NCI-H2029 (cell line): ENCODE measurements at regions not wholly inside any gene's neighbourhood (a gene's known extent, or its start where the extent isn't known, plus 50 kb on each side); places are given as distances from the start of the nearest gene placed in this dataset.

Experiments used
- DNase-seq: peaks from one replicate; lab custom pipeline; 2025; lab: John Stamatoyannopoulos, UW

DNA sequence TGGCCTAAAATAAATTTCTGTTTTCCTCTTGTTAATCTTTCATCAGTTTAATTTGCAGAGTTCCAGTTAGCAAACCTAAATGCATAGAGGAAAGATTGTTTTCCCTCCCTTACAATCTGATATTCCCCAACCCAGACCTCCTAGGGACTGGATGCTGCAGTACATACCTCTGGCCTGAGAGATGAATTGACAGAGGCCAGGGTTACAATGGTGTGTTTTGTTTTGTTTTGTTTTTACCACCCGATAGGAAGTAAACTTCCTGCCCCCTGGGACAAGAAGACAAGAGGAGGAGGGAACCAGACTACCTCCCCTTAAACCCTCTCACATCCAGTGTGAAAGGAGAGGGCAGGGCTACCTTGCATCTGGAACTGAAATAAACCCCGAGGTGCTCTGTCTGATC lies 319.0 kb downstream of the LRFN2 start:
- no peak for DNase-seq

DNA sequence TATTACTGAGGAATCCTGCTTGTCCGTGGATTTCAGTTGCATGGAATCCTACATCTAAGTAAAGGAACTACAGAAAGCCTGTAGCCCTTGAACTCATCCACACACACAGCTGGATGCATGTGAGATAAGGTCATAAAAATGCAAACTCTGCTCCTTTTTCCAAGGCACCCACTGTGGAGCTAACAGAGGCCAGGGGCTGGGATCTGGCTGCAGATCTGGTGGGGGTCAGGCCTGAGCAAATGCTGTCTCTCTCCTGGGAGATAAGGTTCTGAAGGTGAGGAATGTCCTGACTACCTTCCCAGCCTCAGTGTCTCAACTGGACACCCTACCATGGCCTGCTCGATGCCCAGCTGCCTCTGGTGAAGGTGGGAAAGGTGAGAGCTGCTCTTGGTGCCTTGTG lies 321.5 kb downstream of the LRFN2 start:
- DNase-seq, result no peak

DNA sequence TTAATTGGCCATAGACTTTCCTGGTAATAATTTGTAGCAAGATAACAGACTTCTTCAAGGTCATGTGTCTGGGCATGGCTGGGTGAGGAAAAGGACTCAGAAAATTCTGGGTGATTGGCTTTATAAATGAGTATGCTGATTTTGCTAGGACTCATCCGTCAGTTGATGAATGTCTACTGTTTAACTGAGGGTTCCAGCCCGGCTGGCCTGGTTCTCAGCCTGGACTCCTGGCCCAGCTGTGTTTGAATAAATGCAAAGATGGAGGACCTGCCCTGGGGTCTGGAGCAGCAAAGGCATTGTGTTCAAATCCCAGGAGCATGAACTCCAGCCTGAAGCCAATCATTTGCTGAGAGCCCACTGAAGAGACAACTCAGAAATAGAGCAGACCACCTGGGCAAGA lies 323.2 kb downstream of the LRFN2 start:
- DNase-seq, result no peak

DNA sequence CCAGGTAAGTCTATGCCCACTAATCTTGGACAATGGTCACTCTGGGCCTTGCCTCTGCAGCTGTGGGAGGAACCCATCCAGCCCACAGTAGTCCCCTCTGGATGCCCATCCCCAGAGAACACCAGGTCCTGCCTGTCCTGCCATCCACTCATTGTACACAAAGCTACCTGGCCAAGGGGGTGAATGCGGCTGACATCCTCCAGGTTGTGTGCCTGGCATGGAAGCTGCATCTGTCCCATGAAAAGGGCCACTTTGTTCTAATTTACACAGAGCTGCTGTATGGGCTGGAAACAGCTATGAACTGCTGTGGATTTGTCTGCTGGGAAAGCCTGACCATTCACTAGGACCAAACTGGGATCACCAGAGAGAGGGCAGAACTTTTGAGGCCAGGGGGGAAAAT lies 324.8 kb downstream of the LRFN2 start:
- DNase-seq, result no peak

DNA sequence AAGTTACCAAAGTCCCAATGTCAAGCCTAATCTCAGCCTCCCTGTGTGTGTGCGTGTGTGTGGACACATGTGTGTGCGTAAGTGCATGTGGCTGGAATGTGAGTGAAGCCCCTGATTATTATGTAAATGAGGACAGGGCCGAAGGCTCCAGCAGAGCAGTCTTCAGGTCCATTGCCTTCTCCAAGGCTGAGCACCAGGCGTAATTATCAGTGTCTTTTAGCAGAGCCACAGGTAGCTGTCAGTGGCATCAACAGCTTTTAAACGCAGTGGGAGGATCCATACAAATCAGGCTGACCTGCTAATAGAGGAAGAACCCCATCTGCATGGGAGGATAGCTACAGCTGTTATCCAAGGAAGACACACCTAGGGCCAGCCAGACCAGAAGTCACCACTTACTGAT lies 324.3 kb upstream of the MOCS1 start:
- DNase-seq, result no peak

DNA sequence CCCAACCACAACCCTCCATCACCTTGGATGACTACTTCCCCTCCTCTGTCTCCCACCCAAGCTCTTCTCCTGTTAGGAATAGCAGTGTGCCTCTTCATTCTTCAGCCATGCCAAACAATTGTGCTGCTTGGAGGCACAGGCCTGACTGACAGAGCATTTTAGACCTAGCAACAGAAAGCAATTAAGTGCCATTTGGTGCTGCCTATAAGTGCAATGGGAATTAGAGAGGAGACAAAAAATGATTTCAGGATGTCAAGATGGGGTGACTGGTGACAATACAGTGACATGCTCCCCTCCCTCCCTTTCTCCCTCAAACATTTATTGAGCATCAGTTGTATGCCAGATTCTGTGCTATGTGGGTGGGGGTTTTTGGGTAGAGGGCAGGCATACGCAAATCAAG lies 322.6 kb upstream of the MOCS1 start:
- DNase-seq, result no peak

DNA sequence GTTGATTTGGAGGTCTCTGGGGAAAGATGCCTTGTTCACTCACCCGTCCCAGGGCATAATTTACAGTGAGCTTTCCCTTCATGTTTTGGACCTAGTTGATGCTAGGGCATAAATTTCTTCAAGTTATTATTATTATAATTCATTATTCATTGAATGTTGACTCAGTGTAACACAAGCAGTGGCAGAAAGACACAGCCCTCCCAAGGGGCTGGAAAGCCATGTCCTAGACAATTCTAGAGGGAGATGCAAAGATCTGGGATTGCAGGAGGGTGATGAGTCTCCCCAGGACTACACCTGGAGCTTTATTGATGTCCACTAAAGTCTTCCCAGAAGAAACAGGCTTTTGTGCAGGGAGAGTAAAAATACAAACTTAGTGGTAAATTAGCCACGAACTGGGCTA lies 322.0 kb upstream of the MOCS1 start:
- no peak for DNase-seq

DNA sequence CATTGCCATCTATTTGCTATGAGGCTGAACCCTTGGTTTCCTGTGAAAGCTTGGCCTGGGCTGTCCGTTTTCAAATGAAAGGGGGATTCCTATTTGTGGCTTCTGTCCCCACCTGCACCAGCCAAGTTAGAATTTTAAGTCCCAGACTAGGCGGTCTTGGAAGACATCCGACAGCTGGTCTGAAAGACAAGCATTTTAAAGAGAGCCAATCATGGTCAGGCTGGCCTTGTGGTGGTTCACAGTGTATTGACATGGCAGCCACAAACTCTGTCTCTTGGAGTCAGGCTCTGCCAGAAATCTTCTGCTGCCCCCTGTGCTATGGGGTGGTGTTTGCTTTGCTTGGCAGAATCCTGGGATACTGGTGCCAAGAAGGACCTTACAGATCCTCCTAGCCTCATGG lies 319.2 kb upstream of the MOCS1 start:
- DNase-seq, result no peak

DNA sequence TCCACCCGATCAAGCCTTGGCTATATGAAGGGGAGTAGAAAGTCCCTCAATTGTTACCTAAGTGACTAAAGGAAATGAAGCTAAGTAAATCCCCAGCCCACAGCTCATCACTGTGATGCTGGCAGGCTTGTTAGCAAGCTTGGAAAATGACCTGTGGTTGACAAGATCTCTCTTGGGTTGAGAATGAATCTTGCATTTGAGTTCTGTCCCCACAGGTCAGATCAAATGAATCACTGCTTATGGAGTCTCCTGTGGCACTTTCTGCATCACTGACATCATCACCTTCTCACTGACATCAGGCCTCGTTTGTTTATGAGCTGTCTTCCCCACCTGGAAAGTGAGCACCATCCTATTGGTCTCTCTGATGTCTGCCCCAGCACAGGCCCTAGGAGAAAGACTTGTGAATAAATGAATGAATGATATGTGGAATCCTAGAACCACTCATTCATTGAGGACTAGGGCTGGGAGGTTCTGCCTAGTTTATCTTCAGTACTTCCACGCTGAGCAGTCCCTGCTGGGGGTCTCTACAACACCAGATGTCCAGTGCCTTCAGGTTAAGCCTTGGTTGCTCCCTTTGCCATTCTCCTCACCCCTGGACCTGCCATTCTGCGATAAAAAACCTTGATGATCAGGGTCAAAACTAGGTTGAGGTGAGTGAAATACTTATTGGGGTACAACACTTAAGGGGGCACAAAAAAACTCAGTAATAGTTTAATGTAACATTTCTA lies 318.4 kb upstream of the MOCS1 start:
- no peak for DNase-seq

DNA sequence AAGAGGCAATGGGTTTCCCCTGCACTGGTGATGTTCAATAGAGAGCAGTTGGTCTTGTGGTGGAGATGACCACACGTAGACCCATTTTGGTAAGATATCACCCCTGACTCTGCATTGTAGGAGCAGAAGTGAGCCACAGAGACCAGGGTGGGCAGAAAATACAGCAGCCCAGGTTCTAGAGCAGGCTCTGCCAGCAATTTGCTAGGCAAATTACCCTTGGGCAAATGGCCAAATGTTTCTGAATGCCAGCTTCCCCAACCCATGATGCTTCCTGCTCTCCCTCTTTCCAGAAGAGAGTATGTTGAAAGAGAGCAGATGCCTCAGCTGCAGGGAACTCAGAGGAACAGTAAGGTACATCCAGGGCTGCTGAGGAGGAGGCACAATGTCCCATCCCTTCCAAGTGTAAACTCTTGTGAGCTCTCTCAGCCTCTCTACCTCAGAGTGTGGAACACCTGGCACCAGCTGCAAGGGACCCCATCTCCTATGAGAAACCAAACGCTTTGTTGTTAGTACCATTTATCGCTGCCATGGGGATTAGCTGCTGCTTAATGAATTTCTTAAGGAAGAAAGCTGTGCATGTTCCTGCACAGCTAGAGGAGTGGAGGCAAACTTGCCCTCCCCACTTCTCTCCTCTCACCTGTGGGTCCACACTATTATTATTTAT lies 317.5 kb upstream of the MOCS1 start:
- peak; percentile 91 for DNase-seq

DNA sequence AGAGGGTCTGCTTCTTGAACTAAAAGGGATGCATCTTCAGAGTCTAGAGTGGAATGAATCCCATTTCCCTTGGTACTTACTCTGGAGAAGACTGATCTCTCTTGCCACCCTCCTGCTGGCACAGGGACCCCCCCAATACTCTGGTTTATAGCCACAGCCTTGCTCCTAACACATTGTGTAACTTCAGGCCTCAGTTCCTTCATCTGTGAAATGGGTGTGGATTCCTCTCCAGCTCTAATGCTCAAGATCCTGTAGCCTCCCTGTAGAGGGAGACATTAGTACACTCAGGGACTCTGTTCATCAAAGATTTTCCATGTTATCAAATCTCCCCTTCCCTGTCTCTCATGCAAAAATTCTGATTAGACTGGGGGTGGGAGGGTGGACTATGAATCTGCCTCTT lies 315.7 kb upstream of the MOCS1 start:
- DNase-seq, result no peak

DNA sequence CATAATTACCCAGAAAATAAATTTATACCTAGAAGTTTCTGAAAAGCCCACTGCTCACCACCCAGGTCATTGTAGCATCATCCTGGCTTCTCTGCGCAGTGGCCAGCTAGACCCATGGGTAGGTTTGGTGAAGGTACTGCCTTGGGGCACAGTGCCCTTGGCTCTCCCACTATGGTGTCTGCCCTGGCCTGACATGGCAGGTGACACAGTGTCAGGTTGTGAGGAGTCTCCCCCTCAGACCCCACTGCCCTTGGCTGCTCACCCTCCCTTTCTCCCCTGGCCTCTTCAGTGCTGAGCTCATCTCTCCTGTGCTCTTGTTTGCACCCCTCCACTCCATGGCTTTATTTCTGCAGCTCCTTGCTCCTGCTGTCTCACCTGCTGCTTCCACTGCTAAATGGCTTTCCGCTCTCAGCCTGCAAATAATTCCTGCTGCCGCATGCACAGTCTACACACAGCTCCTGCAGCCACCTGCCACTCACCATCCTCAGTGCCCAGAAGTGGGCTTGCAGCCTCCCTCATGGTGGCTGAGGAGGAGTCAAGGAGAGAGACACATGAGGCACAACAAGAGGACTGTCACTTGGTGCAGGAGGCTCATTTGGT lies 313.4 kb upstream of the MOCS1 start:
- peak; percentile 9 for DNase-seq

DNA sequence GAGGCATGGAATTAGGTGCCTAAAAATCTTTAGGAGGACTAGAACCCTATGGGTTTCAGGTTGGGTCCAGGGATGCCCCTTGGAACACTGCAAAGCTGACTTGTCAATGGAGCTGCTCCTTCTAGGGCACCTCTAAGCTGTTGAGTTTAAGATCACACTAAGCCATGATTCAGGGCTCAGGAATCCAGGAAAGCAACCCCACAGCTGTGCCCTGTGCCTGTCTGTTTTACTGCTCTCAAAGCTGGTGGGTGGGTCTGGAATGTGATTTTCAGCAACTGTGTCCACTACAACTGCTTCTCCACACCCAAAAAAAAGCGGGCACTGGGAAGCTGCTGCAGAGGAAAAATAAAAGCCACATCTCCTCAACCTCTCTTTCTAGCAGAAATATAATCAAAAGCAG lies 310.4 kb upstream of the MOCS1 start:
- DNase-seq, result no peak

DNA sequence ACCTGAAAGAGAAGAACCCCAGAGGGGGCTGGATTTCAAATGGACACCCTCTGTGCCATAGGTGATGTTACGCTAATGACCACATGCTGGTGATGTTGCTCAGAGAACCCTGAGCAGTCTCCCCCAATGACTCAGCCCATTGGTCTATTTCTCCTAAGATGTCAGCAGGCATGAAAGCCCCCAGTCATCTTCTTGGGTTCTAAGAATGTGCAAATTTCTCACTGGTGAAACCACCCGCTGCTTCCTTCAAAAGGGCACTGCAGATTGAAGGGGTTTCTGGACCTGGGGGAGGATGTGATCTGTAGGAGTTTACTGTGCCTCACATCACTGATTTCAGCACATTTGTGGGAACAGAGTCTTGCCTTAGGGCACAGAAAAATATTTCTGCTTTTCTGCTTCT lies 298.4 kb upstream of the MOCS1 start:
- no peak for DNase-seq

DNA sequence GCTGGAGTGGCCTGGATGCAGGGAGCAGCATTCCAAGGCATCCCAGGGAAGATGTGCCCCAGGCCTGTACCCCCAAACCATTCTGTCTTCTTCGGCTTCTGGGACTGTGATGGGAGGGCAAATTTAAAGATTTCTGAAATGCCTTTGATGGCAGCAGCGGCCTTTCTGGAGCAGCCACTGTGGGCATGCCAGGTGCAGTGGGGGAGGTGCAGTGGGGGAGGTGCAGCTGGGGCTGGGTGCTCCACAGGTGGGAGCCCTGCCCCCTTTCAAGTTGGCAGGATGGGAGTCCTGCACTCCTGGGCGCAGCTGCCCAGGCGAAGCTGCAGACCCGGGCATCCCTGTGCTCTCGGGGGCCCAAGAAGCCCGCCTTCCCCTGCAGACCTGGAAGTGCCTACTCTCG lies 293.5 kb upstream of the MOCS1 start:
- no peak for DNase-seq

DNA sequence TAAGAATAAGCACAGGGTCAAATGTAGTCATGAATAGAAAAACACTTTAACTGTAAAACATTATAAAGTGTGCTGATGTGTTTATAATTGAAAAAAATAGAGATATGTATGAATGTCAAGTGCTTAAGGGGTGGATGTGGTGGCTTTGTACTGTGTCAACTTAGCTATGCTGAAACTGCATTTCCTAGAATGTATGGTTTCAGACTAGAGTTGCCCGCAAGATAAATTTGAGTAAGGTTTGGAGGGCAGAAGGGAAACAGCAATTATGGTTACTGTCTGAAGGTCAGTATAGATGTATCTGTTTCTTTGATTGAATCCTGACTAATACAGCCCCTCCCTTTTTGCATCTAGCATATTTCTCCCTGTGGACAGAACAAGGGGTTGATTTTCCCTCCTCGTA lies 288.1 kb upstream of the MOCS1 start:
- no peak for DNase-seq

DNA sequence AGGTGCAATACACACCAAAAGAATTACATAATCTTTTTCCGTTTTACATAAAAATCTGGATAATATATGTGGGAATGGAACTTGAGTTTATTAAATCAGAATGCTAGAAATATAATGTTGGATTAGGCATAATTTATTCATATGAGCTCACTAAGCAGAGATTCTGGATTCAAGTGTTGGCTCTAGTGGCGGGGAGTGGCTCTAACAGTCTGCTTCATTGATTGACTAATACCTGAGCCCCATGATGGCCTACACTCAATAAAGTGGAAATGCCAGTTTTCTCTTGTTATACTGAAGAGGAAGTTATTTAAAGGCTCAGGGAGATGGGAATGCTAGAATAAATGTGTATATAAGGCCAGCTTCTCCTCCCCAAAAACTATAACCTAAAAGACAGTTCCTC lies 285.5 kb upstream of the MOCS1 start:
- DNase-seq, result no peak

DNA sequence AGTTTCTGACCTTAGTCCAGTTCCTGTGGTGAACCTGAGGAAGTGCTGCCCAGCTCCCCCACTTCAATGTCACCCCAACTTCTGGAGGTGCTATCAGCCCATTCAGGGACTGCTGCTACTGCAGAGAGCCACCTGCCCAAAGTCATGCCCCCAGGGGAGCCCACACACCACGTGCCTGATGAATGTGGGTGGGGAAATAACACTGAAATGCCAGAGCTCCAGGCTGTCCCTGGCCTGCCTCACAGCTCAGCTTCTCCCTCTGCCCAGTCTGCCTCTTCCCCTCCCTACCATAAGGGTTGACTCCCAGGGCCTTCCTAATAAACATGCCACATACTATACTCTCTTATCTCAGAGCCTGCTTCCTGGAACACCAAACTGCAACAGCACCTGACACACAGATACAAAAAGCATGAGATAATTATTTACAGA lies 276.4 kb upstream of the MOCS1 start:
- no peak for DNase-seq

DNA sequence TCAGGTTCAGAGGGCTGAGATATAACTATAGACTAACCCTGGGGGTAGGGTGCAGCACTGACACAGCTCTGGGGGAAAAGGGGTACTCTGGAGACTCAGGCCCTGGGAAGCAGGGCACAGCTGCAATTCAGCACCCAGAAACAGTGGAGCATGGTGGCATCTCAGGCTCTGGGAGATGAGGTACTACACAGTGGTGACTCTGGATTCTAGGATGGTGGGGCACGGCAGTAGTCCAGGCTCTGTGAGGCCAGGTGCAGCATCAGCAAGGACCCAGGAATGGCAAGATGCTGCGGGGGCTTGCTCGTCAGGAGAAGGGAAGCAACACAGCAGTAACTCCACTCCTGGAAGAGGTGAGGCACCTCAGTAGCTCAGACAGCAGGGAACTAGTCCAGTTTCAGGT lies 271.5 kb upstream of the MOCS1 start:
- no peak for DNase-seq

DNA sequence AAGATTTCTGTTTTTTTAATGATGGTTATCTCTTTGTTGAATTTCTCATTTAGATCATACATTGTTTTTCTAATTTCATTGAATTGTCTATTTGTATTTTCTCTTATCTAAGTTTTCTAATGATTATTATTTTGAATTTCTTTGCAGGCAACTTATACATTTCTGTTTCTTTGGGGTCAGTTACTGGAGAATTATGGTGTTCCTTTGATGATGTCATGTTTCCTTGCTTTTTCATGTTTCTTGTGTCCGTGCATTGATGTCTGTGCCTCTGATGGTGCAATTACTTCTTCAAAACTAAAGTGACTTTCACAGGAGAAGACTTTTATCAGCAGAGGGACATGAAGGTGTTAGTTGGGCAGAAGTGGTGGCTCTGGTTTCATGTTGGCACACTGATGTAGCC lies 270.7 kb upstream of the MOCS1 start:
- DNase-seq, result no peak

DNA sequence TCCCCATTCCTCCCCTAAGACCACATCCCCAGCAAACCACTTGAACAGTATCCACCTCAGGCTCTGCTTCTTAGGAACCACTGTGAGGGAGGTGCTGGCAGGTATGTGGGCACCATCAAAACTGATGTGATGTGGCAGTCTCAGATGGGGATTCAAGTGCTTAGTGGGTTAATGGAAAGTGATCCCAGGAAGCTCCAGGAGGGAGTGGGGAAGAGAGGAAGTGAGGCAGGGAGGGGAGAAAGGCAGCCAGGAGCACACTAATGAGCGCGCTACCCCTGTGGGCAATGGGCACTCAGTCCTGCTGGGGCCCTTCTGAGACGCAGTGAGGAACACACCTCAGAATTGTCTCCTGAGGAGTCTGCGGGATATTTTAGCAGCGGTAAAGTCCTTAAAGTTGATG lies 263.1 kb upstream of the MOCS1 start:
- DNase-seq, result no peak

DNA sequence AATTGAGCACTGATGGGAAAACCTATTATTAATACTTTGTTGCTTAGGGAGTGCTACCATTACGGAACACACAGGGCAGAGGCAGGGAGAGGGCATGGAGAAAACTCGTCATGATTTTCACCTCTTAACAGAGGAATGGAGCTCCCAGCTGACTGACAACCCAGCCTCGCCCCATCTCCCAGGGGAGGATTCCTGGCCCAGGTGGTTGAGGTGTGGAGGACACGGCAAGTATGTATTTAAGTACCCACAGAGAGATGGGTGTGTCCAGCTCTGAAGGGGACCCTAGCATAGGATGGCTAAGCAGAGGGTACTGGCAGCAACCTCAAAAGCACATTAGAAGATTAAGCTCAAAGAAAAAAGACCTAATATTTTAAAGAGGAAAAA lies 261.9 kb upstream of the MOCS1 start:
- DNase-seq, result no peak

DNA sequence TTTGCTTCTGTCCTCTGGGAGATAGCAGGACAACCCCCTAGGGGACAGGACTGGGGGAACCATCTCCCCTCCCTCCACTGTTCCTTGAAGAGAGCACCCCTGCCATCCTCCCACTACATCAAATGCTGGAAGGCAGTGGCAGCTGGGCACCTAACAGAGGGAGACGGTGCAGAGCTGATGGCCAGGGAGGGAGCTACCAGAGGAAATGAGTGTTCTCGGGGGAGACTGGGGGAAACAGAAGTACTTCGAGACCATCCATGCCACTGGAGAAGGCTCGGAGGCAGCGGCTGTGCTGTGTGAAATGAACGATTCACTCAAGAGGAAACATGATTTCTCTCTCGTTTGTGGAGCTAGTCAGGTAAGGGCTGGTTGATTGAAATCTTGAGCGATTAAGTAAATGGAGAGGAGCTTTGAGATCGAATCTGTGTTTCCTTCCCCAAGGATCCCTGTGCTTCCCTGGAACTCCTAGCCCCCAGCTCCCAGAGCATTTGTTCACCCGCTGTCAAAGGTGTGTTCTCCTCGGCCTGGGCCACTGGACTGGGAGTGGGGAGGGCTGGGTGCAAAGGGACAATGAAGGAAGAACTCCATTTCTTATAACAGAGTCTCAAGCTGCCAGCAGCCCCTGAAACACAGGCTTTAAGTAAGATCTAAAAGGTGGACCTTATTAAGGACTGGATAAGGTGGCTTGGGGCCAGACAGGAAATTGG lies 261.3 kb upstream of the MOCS1 start:
- DNase-seq, result no peak
